Mucosa of gallbladder (tissue), 1 donor: ENCODE measurements at regions not wholly inside any gene's neighbourhood (a gene's known extent, or its start where the extent isn't known, plus 50 kb on each side); places are given as distances from the start of the nearest gene placed in this dataset.
"Not testable (repeated sequence)": the region's sequence is repeated elsewhere in the genome, so short reads cannot be mapped to it uniquely, and the experiment has no call there.

Source experiments
- DNase-seq: peaks from one replicate; pipeline ENCODE4 v3.0.0-alpha.2; 2020; ENCODE audit warnings: low spot score
- donor health status: DM: no; HTN: no; CAD: no.

- no peak for DNase-seq
Observed at GRCh38 chr2:144126302-144126701, 393.6 kb downstream of the ZEB2 start.

GRCh38 chr2:144125751-144126150 lies 394.2 kb downstream of the ZEB2 start:
- DNase-seq = no peak

GRCh38 chr2:144124882-144125281 lies 395.0 kb downstream of the ZEB2 start:
- no peak for DNase-seq

GRCh38 chr2:144120487-144120886 lies 399.4 kb downstream of the ZEB2 start:
- DNase-seq = no peak

GRCh38 chr2:144117086-144117485 lies 402.8 kb downstream of the ZEB2 start:
- DNase-seq = no peak

GRCh38 chr2:144115739-144116291 lies 404.1 kb downstream of the ZEB2 start:
- no peak for DNase-seq

- DNase-seq = no peak
Observed at GRCh38 chr2:144114760-144115159, 405.2 kb downstream of the ZEB2 start.

GRCh38 chr2:144111437-144111836 lies 408.5 kb downstream of the ZEB2 start:
- DNase-seq = no peak

- not testable (repeated sequence) for DNase-seq
Observed at GRCh38 chr2:144106104-144106503, 413.8 kb downstream of the ZEB2 start.

- no peak for DNase-seq
Observed at GRCh38 chr2:144102386-144102785, 417.5 kb downstream of the ZEB2 start.

- no peak for DNase-seq
Observed at GRCh38 chr2:144099780-144100377, 420.0 kb downstream of the ZEB2 start.

GRCh38 chr2:144099340-144099739 lies 420.6 kb downstream of the ZEB2 start:
- no peak for DNase-seq

- DNase-seq = no peak
Observed at GRCh38 chr2:144097440-144098225, 422.3 kb downstream of the ZEB2 start.

GRCh38 chr2:144096531-144096930 lies 423.4 kb downstream of the ZEB2 start:
- DNase-seq = no peak

GRCh38 chr2:144094408-144095151 lies 425.3 kb downstream of the ZEB2 start:
- no peak for DNase-seq

- DNase-seq = no peak
Observed at GRCh38 chr2:144091622-144092021, 428.3 kb downstream of the ZEB2 start.

GRCh38 chr2:144088863-144089262 lies 431.1 kb downstream of the ZEB2 start:
- no peak for DNase-seq

- DNase-seq = no peak
Observed at GRCh38 chr2:144086965-144087364, 433.0 kb downstream of the ZEB2 start.

GRCh38 chr2:144085016-144085415 lies 434.9 kb downstream of the ZEB2 start:
- DNase-seq = no peak

- DNase-seq = no peak
Observed at GRCh38 chr2:144084114-144084661, 435.7 kb downstream of the ZEB2 start.

GRCh38 chr2:144083211-144083610 lies 436.7 kb downstream of the ZEB2 start:
- no peak for DNase-seq

GRCh38 chr2:144082777-144083176 lies 437.1 kb downstream of the ZEB2 start:
- no peak for DNase-seq
